ENCODE measurements at regions not wholly inside any gene's neighbourhood (a gene's known extent, or its start where the extent isn't known, plus 50 kb on each side); places are given as distances from the start of the nearest gene placed in this dataset.

DNA sequence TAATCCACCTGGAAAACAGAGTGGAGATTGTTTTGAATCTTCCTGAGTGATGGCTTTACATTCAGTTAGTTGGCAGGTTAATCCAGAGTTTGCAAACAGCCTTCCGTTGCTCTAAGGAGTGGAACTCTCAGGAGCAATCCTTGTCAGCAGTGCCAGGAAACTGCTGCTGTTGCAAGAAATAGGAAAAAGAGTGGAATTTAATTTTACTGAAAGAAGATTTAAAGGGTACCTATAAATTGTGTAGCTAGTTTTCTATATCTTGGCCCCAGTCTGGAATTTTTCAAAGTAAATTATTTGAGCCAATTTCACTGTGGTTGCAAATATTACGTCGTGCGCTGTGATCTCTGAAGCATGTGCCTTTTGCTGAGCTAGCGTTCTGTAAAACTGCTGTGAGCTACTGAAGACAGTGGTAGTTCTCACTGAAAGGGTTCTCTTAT, 55.5 kb upstream of the SLC5A12 start:
- no peak for DNase-seq (ENCODE audit: insufficient read length, low spot score)
- FAIRE-seq = no peak
- no peak for TF ChIP-seq CTCF (IDR thresholded peaks at IDR 0.05; ENCODE audit: insufficient read depth, missing control alignments)

GRCh38 chr11:26778000-26778757, 56.3 kb upstream of the SLC5A12 start:
- no peak for DNase-seq (ENCODE audit: insufficient read length, low spot score)
- TF ChIP-seq CTCF (IDR thresholded peaks at IDR 0.05; ENCODE audit: insufficient read depth, missing control alignments) = no peak
- no peak for FAIRE-seq

GRCh38 chr11:26779074-26779865, 57.4 kb upstream of the SLC5A12 start:
- FAIRE-seq (no peak), DNase-seq (ENCODE audit: insufficient read length, low spot score) (no peak)
- TF ChIP-seq CTCF (IDR thresholded peaks at IDR 0.05; ENCODE audit: insufficient read depth, missing control alignments) = no peak

- DNase-seq (ENCODE audit: insufficient read length, low spot score) (no peak), FAIRE-seq (no peak)
- no peak for TF ChIP-seq CTCF (IDR thresholded peaks at IDR 0.05; ENCODE audit: insufficient read depth, missing control alignments)
Observed at GRCh38 chr11:26780376-26781085, 58.7 kb upstream of the SLC5A12 start.

GRCh38 chr11:26782220-26782965, 60.5 kb upstream of the SLC5A12 start:
- no peak for DNase-seq (ENCODE audit: insufficient read length, low spot score)
- TF ChIP-seq CTCF (IDR thresholded peaks at IDR 0.05; ENCODE audit: insufficient read depth, missing control alignments) = no peak
- no peak for FAIRE-seq

GRCh38 chr11:26783997-26784396, 62.1 kb upstream of the SLC5A12 start:
- no peak for TF ChIP-seq CTCF (IDR thresholded peaks at IDR 0.05; ENCODE audit: insufficient read depth, missing control alignments)
- DNase-seq (ENCODE audit: insufficient read length, low spot score) = no peak
- no peak for FAIRE-seq
